Trophoblast cell (in vitro differentiated cells and primary cell): ENCODE measurements at regions not wholly inside any gene's neighbourhood (a gene's known extent, or its start where the extent isn't known, plus 50 kb on each side); places are given as distances from the start of the nearest gene placed in this dataset.

Source experiments
- DNase-seq, 2 donors: peaks; one replicate each; pipeline ENCODE4 v3.0.0-alpha.2; 2016
- H2AFZ ChIP-seq: 2 replicates; pipeline ENCODE4 v1.6.1; 2013; ENCODE audit warnings: low read length, moderate library complexity, mild to moderate bottlenecking; ENCODE audit not compliant: insufficient read depth, poor library complexity
- H2AK5ac ChIP-seq: 2 replicates; pipeline ENCODE4 v1.6.1; 2013; ENCODE audit warnings: mild to moderate bottlenecking, low read length
- H2BK120ac ChIP-seq: 2 replicates; pipeline ENCODE4 v1.6.1; 2013; ENCODE audit warnings: low read length, mild to moderate bottlenecking, moderate library complexity; ENCODE audit not compliant: insufficient read depth, poor library complexity
- H2BK12ac ChIP-seq: 2 replicates; pipeline ENCODE4 v1.6.1; 2013; ENCODE audit warnings: mild to moderate bottlenecking, low read length, moderate library complexity
- H2BK5ac ChIP-seq: 2 replicates; pipeline ENCODE4 v1.6.1; 2013; ENCODE audit warnings: low read length, low read depth, moderate library complexity, mild to moderate bottlenecking; ENCODE audit not compliant: poor library complexity
- H3K14ac ChIP-seq: 2 replicates; pipeline ENCODE4 v1.6.1; 2013; ENCODE audit warnings: mild to moderate bottlenecking, low read length
- H3K18ac ChIP-seq: 2 replicates; pipeline ENCODE4 v1.6.1; 2013; ENCODE audit warnings: mild to moderate bottlenecking, low read length
- H3K23ac ChIP-seq: 2 replicates; pipeline ENCODE4 v1.6.1; 2013; ENCODE audit warnings: low read length
- H3K27ac ChIP-seq: 2 replicates; pipeline ENCODE4 v1.5.1; 2013; ENCODE audit warnings: low read depth, mild to moderate bottlenecking, inconsistent platforms, low read length, moderate library complexity
- H3K27me3 ChIP-seq: 2 replicates; pipeline ENCODE4 v1.6.1; 2013; ENCODE audit warnings: inconsistent platforms, mild to moderate bottlenecking, low read length, moderate library complexity; ENCODE audit not compliant: insufficient read depth
- H3K36me3 ChIP-seq, 2 experiments: 1 replicate in 1 of 2; 2 replicates in 1 of 2; pipeline ENCODE4 v1.6.1; 2013; ENCODE audit warnings: low read length in 2 of 2, mild to moderate bottlenecking in 2 of 2, moderate library complexity in 1 of 2; ENCODE audit not compliant: insufficient read depth in 2 of 2, control insufficient read depth in 1 of 2
- H3K4ac ChIP-seq: 2 replicates; pipeline ENCODE4 v1.6.1; 2013; ENCODE audit warnings: low read depth, mild to moderate bottlenecking, low read length, moderate library complexity
- H3K4me1 ChIP-seq, 2 experiments: 1 replicate in 1 of 2; 2 replicates in 1 of 2; pipeline ENCODE4 v1.6.1; 2013; ENCODE audit warnings: low read length in 2 of 2, mild to moderate bottlenecking in 2 of 2, moderate library complexity in 1 of 2; ENCODE audit not compliant: insufficient read depth in 2 of 2, control insufficient read depth in 1 of 2
- H3K4me2 ChIP-seq: 2 replicates; pipeline ENCODE4 v1.6.1; 2013; ENCODE audit warnings: inconsistent platforms, mild to moderate bottlenecking, low read length, moderate library complexity
- H3K4me3 ChIP-seq: 2 replicates; pipeline ENCODE4 v1.5.1; 2013; ENCODE audit warnings: mild to moderate bottlenecking, low read depth, low read length, inconsistent platforms
- H3K79me1 ChIP-seq: one replicate; pipeline ENCODE4 v1.6.1; 2013; ENCODE audit warnings: low read length
- H3K79me2 ChIP-seq: 2 replicates; pipeline ENCODE4 v1.6.1; 2013; ENCODE audit warnings: low read length, mild to moderate bottlenecking; ENCODE audit not compliant: control insufficient read depth, insufficient read depth, poor library complexity
- H3K9ac ChIP-seq: 2 replicates; pipeline ENCODE4 v1.6.1; 2013; ENCODE audit warnings: mild to moderate bottlenecking, low read length
- H3K9me3 ChIP-seq: 2 replicates; pipeline ENCODE4 v1.6.1; 2013; ENCODE audit warnings: low read depth, mild to moderate bottlenecking, control low read depth, inconsistent platforms, low read length; ENCODE audit not compliant: insufficient read depth
- H4K12ac ChIP-seq: 2 replicates; pipeline ENCODE4 v1.6.1; 2013; ENCODE audit warnings: low read depth, mild to moderate bottlenecking, low read length, moderate library complexity
- H4K8ac ChIP-seq: 2 replicates; pipeline ENCODE4 v1.6.1; 2013; ENCODE audit warnings: low read depth, mild to moderate bottlenecking, low read length, moderate library complexity
- H4K91ac ChIP-seq: one replicate; pipeline ENCODE4 v1.6.1; 2013; ENCODE audit warnings: low read depth, mild to moderate bottlenecking, low read length, moderate library complexity
- WGBS: extraction: QIAGEN DNeasy Blood & Tissue Kit; methylation state at CpG from one replicate; pipeline ENCODE4 v1.1.7; 2013; ENCODE audit warnings: missing lambda C conversion rate; ENCODE audit not compliant: insufficient read length, insufficient coverage; ENCODE audit errors: extremely low coverage; 5-methylcytosine and 5-hydroxymethylcytosine counted together

GRCh38 chr6:77245026-77245425, 218.3 kb downstream of the HTR1B start:
- Histone ChIP-seq H2AFZ (no peak overlapping the region), H3K9me3 (no peaks in the 10 kb centered on the region), H2AK5ac (no peak overlapping the region), H3K4me2 (no peak overlapping the region), H3K79me1 (no peaks in the 10 kb centered on the region), H3K4me1 (no peaks in the 10 kb centered on the region), H3K4me3 (no peak overlapping the region), H3K14ac (no peak overlapping the region), H3K23ac (no peak overlapping the region), H3K18ac (no peak overlapping the region), H4K8ac (no peak overlapping the region), H3K9ac (no peak overlapping the region), H3K4ac (no peak overlapping the region), H3K36me3 (no peaks in the 10 kb centered on the region), H4K12ac (no peak overlapping the region), H2BK5ac (no peak overlapping the region), H2BK120ac (no peak overlapping the region), H3K27ac (no peak overlapping the region), H3K79me2 (no peaks in the 10 kb centered on the region), H4K91ac (no peak overlapping the region), H3K27me3 (no peaks in the 10 kb centered on the region), H2BK12ac (no peak overlapping the region)
- no CpG with 5 or more reads among the region's 2 CpGs for WGBS
- DNase-seq: no peak

GRCh38 chr6:77231438-77232305, 231.6 kb downstream of the HTR1B start:
- H3K4me2 ChIP-seq: no peak overlapping the region
- H3K79me1 ChIP-seq: no peaks in the 10 kb centered on the region
- no peak overlapping the region for H3K4ac ChIP-seq
- no peak overlapping the region for H3K14ac ChIP-seq
- no peak overlapping the region for H3K9ac ChIP-seq
- H3K27me3 ChIP-seq: no peaks in the 10 kb centered on the region
- H3K79me2 ChIP-seq: no peaks in the 10 kb centered on the region
- no peak overlapping the region for H2AFZ ChIP-seq
- no peak overlapping the region for H2AK5ac ChIP-seq
- no peak overlapping the region for H4K12ac ChIP-seq
- no peak overlapping the region for H2BK120ac ChIP-seq
- no peak overlapping the region for H2BK12ac ChIP-seq
- H3K27ac ChIP-seq: no peak overlapping the region
- H3K4me3 ChIP-seq: no peak overlapping the region
- H3K4me1 ChIP-seq: peaks cover 0 to 5% of the 10 kb centered on the region in 2 experiments
- H4K8ac ChIP-seq: no peak overlapping the region
- no peaks in the 10 kb centered on the region for H3K36me3 ChIP-seq
- H3K23ac ChIP-seq: no peak overlapping the region
- no peak overlapping the region for H3K18ac ChIP-seq
- DNase-seq: no peak
- H3K9me3 ChIP-seq: no peaks in the 10 kb centered on the region
- no CpG with 5 or more reads among the region's 1 CpG for WGBS
- H4K91ac ChIP-seq: no peak overlapping the region
- no peak overlapping the region for H2BK5ac ChIP-seq

GRCh38 chr6:77228279-77228678, 235.0 kb downstream of the HTR1B start:
- Histone ChIP-seq H2BK5ac (no peak overlapping the region), H3K4me2 (no peak overlapping the region), H3K9me3 (no peaks in the 10 kb centered on the region), H4K12ac (no peak overlapping the region), H2AK5ac (no peak overlapping the region), H3K27me3 (no peaks in the 10 kb centered on the region), H4K91ac (no peak overlapping the region), H3K9ac (no peak overlapping the region), H3K36me3 (no peaks in the 10 kb centered on the region), H3K4ac (no peak overlapping the region), H3K18ac (no peak overlapping the region), H3K23ac (no peak overlapping the region), H3K27ac (no peak overlapping the region), H3K4me3 (no peak overlapping the region), H3K79me1 (no peaks in the 10 kb centered on the region), H2AFZ (no peak overlapping the region), H3K4me1 (peaks cover 0 to 5% of the 10 kb centered on the region in 2 experiments), H2BK120ac (no peak overlapping the region), H4K8ac (no peak overlapping the region), H2BK12ac (no peak overlapping the region), H3K14ac (no peak overlapping the region), H3K79me2 (no peaks in the 10 kb centered on the region)
- DNase-seq: no peak

DNA sequence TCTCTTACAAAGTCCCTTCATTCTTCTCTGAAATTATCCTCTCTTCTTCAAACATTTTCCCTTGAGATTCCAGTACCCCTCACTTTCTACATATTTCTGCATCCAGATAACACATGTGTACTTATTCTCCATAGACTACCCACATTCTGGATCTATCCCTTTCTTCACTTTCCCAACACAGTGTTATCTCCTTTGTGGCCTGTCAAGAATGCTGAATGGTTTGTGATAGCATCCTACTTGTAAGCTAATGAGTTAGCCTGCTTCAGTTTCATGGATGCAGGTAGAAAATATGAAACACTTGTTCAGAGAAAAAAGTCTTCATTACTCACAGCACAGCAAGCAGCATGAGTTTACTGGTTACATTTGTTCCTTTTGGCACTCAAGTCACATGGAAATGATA, 245.4 kb downstream of the HTR1B start:
- H2AK5ac ChIP-seq: no peak overlapping the region
- no peak overlapping the region for H3K4me3 ChIP-seq
- no peak overlapping the region for H2AFZ ChIP-seq
- peak in 1 of 2 donors; percentile 2 for DNase-seq
- peaks cover 2% of the 10 kb centered on the region for H3K9me3 ChIP-seq
- H3K14ac ChIP-seq: no peak overlapping the region
- no peaks in the 10 kb centered on the region for H3K27me3 ChIP-seq
- no peaks in the 10 kb centered on the region for H3K79me1 ChIP-seq
- no peak overlapping the region for H4K8ac ChIP-seq
- H3K4me1 ChIP-seq: no peaks in the 10 kb centered on the region
- no peak overlapping the region for H2BK5ac ChIP-seq
- no peak overlapping the region for H3K9ac ChIP-seq
- no peak overlapping the region for H3K18ac ChIP-seq
- H3K23ac ChIP-seq: no peak overlapping the region
- H2BK120ac ChIP-seq: no peak overlapping the region
- no peak overlapping the region for H3K4me2 ChIP-seq
- peaks cover 0 to 1% of the 10 kb centered on the region in 2 experiments for H3K36me3 ChIP-seq
- no peak overlapping the region for H2BK12ac ChIP-seq
- no peak overlapping the region for H3K27ac ChIP-seq
- H3K4ac ChIP-seq: no peak overlapping the region
- H3K79me2 ChIP-seq: no peaks in the 10 kb centered on the region
- no peak overlapping the region for H4K91ac ChIP-seq
- H4K12ac ChIP-seq: no peak overlapping the region
